GM23338 (cell line): ENCODE measurements at regions not wholly inside any gene's neighbourhood (a gene's known extent, or its start where the extent isn't known, plus 50 kb on each side); places are given as distances from the start of the nearest gene placed in this dataset.

Source experiments
- JUNB ChIP-seq: IDR thresholded peaks from one replicate; pipeline ENCODE4 v1.6.1; 2016; ENCODE audit warnings: antibody characterized with exemption; ENCODE audit not compliant: unreplicated experiment
- TF ChIP-seq, protein P1 (sequence below): IDR thresholded peaks from one replicate; pipeline ENCODE4 v1.6.1; 2018; ENCODE audit warnings: antibody characterized with exemption; ENCODE audit not compliant: unreplicated experiment

DNA sequence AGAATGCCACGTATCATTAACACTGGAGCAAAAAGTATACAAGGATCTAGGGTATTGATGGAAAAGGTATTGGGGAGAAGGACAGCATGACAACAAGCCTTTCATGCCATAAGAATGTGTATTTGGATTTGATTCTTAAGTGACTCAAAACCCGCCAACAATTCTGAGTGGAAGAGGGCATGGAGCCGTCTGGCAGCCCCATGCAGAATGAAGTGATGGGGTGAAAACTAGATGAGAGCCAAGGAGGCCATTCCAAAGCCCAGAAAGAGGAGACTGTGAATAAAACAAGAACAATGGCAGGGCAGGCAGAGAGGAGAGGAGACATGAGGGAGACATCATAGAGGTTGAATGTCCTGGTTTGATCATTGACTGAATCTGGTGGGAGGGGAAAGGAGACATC, 272.3 kb upstream of the WWC1 start:
- TF ChIP-seq, protein P1, sequence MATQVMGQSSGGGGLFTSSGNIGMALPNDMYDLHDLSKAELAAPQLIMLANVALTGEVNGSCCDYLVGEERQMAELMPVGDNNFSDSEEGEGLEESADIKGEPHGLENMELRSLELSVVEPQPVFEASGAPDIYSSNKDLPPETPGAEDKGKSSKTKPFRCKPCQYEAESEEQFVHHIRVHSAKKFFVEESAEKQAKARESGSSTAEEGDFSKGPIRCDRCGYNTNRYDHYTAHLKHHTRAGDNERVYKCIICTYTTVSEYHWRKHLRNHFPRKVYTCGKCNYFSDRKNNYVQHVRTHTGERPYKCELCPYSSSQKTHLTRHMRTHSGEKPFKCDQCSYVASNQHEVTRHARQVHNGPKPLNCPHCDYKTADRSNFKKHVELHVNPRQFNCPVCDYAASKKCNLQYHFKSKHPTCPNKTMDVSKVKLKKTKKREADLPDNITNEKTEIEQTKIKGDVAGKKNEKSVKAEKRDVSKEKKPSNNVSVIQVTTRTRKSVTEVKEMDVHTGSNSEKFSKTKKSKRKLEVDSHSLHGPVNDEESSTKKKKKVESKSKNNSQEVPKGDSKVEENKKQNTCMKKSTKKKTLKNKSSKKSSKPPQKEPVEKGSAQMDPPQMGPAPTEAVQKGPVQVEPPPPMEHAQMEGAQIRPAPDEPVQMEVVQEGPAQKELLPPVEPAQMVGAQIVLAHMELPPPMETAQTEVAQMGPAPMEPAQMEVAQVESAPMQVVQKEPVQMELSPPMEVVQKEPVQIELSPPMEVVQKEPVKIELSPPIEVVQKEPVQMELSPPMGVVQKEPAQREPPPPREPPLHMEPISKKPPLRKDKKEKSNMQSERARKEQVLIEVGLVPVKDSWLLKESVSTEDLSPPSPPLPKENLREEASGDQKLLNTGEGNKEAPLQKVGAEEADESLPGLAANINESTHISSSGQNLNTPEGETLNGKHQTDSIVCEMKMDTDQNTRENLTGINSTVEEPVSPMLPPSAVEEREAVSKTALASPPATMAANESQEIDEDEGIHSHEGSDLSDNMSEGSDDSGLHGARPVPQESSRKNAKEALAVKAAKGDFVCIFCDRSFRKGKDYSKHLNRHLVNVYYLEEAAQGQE, result no peak
- TF ChIP-seq JUNB, result no peak
